AG09319 (cell line): ENCODE measurements at regions not wholly inside any gene's neighbourhood (a gene's known extent, or its start where the extent isn't known, plus 50 kb on each side); places are given as distances from the start of the nearest gene placed in this dataset.

Source experiments
- DNase-seq: peaks from one replicate; pipeline ENCODE4 v3.0.0-alpha.2; 2010; ENCODE audit warnings: low read depth; ENCODE audit errors: extremely low read depth
- CTCF ChIP-seq: IDR thresholded peaks from 2 replicates; pipeline ENCODE4 v1.5.1; 2011; ENCODE audit warnings: low read depth, mild to moderate bottlenecking, inconsistent platforms, low read length, moderate library complexity

GRCh38 chr1:54459140-54459539 is 52.9 kb upstream of the SSBP3 start:
- no peak for DNase-seq
- TF ChIP-seq CTCF = no peak

GRCh38 chr1:54456921-54457529 is 50.8 kb upstream of the SSBP3 start:
- no peak for DNase-seq
- no peak for TF ChIP-seq CTCF

DNA sequence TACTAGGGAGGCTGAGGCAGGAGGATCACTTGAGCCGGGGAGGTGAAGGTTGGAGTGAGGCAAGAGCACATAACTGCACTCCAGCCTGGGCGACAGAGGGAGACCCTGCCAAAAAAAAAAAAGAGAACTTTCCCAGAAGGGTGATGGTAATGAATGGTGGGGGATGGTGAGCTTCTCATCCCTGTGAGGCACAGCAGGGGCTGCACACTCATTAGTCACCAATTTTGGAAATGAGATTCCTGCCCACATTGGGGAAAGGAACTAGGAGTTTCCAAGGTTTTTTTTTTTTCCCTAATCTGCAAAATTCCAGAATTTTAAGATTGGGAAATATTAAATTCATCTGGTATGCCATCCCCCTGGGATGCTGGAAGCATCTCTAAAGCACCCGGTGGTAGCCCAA is 50.2 kb upstream of the SSBP3 start:
- no peak for TF ChIP-seq CTCF
- DNase-seq = no peak
